ENCODE measurements at regions not wholly inside any gene's neighbourhood (a gene's known extent, or its start where the extent isn't known, plus 50 kb on each side); places are given as distances from the start of the nearest gene placed in this dataset.

DNA sequence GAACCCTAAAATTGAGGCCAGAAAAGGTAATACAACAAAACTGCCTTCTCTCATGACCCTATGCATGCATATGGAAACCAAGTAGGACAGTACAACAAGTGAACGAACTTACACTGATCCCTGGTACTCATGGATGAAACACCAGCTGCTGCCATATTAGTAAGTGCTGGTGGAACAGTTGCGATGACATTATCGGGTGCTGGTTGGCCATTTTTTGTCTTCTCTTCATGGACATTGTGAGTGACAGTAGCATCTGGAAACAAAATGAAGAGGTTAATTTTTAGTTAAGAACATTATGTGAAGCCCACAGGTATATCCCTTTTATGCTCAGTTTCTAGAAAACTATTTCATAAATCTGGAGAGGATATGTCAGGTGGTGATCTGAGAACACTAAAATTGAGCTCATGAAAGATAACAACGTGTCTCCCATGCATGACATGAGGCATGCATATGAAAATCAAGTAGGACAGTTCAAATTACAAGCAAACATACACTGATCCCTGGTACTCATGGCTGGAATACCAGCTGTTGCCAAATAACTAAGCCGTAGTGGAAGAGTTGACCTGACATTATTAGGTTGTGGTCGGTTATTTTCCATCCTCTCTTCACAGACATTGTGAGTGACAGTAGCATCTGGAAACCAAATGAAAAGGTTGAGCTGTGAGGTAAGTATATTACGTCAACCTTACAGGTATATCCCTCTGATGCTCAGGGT is 74.2 kb upstream of the CT45A1 start (continued):
- TF ChIP-seq ZNF121 (CRISPR knock-in tag; IDR thresholded peaks at IDR 0.05): no peak
- TF ChIP-seq, protein P1, sequence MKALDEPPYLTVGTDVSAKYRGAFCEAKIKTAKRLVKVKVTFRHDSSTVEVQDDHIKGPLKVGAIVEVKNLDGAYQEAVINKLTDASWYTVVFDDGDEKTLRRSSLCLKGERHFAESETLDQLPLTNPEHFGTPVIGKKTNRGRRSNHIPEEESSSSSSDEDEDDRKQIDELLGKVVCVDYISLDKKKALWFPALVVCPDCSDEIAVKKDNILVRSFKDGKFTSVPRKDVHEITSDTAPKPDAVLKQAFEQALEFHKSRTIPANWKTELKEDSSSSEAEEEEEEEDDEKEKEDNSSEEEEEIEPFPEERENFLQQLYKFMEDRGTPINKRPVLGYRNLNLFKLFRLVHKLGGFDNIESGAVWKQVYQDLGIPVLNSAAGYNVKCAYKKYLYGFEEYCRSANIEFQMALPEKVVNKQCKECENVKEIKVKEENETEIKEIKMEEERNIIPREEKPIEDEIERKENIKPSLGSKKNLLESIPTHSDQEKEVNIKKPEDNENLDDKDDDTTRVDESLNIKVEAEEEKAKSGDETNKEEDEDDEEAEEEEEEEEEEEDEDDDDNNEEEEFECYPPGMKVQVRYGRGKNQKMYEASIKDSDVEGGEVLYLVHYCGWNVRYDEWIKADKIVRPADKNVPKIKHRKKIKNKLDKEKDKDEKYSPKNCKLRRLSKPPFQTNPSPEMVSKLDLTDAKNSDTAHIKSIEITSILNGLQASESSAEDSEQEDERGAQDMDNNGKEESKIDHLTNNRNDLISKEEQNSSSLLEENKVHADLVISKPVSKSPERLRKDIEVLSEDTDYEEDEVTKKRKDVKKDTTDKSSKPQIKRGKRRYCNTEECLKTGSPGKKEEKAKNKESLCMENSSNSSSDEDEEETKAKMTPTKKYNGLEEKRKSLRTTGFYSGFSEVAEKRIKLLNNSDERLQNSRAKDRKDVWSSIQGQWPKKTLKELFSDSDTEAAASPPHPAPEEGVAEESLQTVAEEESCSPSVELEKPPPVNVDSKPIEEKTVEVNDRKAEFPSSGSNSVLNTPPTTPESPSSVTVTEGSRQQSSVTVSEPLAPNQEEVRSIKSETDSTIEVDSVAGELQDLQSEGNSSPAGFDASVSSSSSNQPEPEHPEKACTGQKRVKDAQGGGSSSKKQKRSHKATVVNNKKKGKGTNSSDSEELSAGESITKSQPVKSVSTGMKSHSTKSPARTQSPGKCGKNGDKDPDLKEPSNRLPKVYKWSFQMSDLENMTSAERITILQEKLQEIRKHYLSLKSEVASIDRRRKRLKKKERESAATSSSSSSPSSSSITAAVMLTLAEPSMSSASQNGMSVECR (CRISPR knock-in tag; IDR thresholded peaks at IDR 0.05; ENCODE audit: borderline replicate concordance): no peak
- TF ChIP-seq NR3C1 (CRISPR knock-in tag; conservative IDR thresholded peaks at IDR 0.05; ENCODE audit: low read depth): no peak

DNA sequence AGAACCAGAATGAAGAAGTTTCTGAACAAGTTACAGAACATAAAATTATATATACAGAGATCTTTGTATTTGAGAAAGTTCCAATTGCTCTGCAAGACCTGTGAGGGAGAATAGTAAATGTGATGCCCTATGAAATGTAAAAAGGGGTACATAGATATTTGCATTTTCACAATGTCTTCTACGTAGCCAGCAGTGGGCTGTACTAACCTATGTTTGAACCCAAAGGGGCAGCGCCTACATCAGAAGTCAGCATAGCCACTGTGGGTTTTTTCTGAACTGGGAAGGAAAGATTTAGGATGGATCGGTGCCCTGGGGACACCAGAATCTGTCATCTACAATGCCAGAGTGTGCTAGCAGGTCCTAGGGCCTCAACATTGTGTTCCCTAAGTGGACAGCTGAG is 69.5 kb upstream of the CT45A1 start:
- H3K4me3 Mint-ChIP-seq: no peak overlapping the region
- DNase-seq (ENCODE audit: low spot score) (no peak), ATAC-seq (no peak)
- H3K9me3 Mint-ChIP-seq: no peaks in the 10 kb centered on the region
- H3K27ac Mint-ChIP-seq: no peak overlapping the region
- peaks cover 6% of the 10 kb centered on the region for H3K27me3 Mint-ChIP-seq (ENCODE audit: low read depth)
- no peaks in the 10 kb centered on the region for H3K36me3 Mint-ChIP-seq
- H3K4me1 Mint-ChIP-seq: peaks cover 2% of the 10 kb centered on the region; the same call in 1 of the 2 replicates
- ChIA-PET POLR2A (no interaction called here), CTCF (no interaction called here)
- TF ChIP-seq, protein P2, sequence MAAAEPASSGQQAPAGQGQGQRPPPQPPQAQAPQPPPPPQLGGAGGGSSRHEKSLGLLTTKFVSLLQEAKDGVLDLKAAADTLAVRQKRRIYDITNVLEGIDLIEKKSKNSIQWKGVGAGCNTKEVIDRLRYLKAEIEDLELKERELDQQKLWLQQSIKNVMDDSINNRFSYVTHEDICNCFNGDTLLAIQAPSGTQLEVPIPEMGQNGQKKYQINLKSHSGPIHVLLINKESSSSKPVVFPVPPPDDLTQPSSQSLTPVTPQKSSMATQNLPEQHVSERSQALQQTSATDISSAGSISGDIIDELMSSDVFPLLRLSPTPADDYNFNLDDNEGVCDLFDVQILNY (CRISPR knock-in tag; IDR thresholded peaks at IDR 0.05): no peak
- TF ChIP-seq ELF4 (CRISPR knock-in tag; IDR thresholded peaks at IDR 0.05; ENCODE audit: low read depth) (no peak), OVOL2 (CRISPR knock-in tag; IDR thresholded peaks at IDR 0.05; ENCODE audit: borderline replicate concordance) (no peak), ZBTB21 (CRISPR knock-in tag; IDR thresholded peaks at IDR 0.05; ENCODE audit: borderline replicate concordance) (no peak), CBFB (CRISPR knock-in tag; IDR thresholded peaks at IDR 0.05; ENCODE audit: low read depth) (no peak), GABPB1 (CRISPR knock-in tag; IDR thresholded peaks at IDR 0.05) (no peak), ZNF423 (CRISPR knock-in tag; IDR thresholded peaks at IDR 0.05) (no peak)

DNA sequence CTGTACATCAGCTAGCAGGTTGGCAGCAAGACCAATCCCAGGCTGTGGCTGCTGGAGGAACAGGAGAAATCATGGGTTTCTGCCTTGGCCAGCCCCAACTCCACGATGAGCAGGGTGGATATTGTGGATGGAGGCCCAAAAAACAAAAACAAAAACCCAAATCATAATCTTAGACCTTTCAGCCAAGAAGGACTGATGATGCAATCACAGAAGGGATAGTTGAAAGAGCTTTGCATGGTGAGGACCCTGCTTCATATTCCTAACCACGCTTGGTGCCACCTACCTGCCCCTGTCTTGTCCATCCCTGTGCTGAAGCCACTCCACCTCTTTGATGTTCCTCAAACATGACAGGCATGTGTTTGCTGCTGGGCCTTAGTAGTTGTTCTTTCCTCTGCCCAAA is 68.8 kb upstream of the CT45A1 start:
- no peak for DNase-seq (ENCODE audit: low spot score)
- Mint-ChIP-seq H3K9me3 (no peaks in the 10 kb centered on the region), H3K4me3 (no peak overlapping the region), H3K36me3 (no peaks in the 10 kb centered on the region), H3K4me1 (peaks cover 9% of the 10 kb centered on the region), H3K27ac (no peak overlapping the region), H3K27me3 (ENCODE audit: low read depth) (peaks cover 2% of the 10 kb centered on the region)
- CTCF ChIA-PET: no interaction called here
- POLR2A ChIA-PET: no interaction called here
- no peak for ATAC-seq
- TF ChIP-seq IRF2 (CRISPR knock-in tag; IDR thresholded peaks at IDR 0.05; ENCODE audit: borderline replicate concordance, low read depth) (no peak), RELA (CRISPR knock-in tag; IDR thresholded peaks at IDR 0.05; ENCODE audit: borderline replicate concordance) (no peak), TEAD4 (CRISPR knock-in tag; IDR thresholded peaks at IDR 0.05) (no peak), GABPB1 (CRISPR knock-in tag; IDR thresholded peaks at IDR 0.05) (no peak)
- TF ChIP-seq, protein P3, sequence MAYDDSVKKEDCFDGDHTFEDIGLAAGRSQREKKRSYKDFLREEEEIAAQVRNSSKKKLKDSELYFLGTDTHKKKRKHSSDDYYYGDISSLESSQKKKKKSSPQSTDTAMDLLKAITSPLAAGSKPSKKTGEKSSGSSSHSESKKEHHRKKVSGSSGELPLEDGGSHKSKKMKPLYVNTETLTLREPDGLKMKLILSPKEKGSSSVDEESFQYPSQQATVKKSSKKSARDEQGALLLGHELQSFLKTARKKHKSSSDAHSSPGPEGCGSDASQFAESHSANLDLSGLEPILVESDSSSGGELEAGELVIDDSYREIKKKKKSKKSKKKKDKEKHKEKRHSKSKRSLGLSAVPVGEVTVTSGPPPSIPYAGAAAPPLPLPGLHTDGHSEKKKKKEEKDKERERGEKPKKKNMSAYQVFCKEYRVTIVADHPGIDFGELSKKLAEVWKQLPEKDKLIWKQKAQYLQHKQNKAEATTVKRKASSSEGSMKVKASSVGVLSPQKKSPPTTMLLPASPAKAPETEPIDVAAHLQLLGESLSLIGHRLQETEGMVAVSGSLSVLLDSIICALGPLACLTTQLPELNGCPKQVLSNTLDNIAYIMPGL (CRISPR knock-in tag; IDR thresholded peaks at IDR 0.05): no peak
- TF ChIP-seq, protein P4, sequence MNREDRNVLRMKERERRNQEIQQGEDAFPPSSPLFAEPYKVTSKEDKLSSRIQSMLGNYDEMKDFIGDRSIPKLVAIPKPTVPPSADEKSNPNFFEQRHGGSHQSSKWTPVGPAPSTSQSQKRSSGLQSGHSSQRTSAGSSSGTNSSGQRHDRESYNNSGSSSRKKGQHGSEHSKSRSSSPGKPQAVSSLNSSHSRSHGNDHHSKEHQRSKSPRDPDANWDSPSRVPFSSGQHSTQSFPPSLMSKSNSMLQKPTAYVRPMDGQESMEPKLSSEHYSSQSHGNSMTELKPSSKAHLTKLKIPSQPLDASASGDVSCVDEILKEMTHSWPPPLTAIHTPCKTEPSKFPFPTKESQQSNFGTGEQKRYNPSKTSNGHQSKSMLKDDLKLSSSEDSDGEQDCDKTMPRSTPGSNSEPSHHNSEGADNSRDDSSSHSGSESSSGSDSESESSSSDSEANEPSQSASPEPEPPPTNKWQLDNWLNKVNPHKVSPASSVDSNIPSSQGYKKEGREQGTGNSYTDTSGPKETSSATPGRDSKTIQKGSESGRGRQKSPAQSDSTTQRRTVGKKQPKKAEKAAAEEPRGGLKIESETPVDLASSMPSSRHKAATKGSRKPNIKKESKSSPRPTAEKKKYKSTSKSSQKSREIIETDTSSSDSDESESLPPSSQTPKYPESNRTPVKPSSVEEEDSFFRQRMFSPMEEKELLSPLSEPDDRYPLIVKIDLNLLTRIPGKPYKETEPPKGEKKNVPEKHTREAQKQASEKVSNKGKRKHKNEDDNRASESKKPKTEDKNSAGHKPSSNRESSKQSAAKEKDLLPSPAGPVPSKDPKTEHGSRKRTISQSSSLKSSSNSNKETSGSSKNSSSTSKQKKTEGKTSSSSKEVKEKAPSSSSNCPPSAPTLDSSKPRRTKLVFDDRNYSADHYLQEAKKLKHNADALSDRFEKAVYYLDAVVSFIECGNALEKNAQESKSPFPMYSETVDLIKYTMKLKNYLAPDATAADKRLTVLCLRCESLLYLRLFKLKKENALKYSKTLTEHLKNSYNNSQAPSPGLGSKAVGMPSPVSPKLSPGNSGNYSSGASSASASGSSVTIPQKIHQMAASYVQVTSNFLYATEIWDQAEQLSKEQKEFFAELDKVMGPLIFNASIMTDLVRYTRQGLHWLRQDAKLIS (CRISPR knock-in tag; IDR thresholded peaks at IDR 0.05; ENCODE audit: borderline replicate concordance): no peak
- TF ChIP-seq, protein P5, sequence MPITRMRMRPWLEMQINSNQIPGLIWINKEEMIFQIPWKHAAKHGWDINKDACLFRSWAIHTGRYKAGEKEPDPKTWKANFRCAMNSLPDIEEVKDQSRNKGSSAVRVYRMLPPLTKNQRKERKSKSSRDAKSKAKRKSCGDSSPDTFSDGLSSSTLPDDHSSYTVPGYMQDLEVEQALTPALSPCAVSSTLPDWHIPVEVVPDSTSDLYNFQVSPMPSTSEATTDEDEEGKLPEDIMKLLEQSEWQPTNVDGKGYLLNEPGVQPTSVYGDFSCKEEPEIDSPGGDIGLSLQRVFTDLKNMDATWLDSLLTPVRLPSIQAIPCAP (CRISPR knock-in tag; IDR thresholded peaks at IDR 0.05): no peak
- TF ChIP-seq, protein P6, sequence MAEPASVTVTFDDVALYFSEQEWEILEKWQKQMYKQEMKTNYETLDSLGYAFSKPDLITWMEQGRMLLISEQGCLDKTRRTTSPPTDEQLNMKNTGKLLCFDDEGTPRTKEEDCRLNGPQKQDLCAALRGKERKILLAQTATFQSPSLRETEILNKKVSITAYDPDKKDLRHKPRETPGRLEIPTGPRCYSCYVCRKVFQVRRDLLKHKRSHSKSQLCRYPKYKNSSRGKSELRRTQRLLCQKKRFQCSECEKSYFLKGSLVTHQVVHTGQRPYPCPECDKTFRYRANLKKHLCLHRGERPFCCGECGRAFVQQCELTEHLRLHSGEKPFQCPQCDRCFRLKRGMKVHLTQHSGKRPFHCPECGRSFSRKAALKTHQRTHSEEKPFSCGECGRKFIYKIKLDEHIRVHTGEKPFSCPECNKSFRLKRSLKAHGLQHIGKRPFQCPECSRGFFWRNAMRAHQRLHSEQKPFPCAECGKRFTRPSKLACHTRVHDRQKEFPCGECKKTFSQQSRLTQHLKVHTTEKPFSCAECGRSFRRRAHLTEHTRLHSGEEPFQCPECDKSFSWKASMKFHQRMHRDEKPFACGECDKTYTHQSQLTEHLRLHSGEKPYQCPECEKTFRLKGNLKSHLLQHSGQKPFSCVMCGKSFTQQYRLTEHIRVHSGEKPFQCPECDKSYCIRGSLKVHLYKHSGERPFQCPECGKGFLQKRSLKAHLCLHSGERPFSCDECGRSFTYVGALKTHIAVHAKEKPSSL (CRISPR knock-in tag; conservative IDR thresholded peaks at IDR 0.05): no peak
